ENCODE measurements at regions not wholly inside any gene's neighbourhood (a gene's known extent, or its start where the extent isn't known, plus 50 kb on each side); places are given as distances from the start of the nearest gene placed in this dataset.

- DNase-seq (ENCODE audit: low read depth) = no peak
Observed at GRCh38 chr13:102993348-102993747, 72.9 kb downstream of the SLC10A2 start.

GRCh38 chr13:102984210-102984609, 82.0 kb downstream of the SLC10A2 start:
- no peak for DNase-seq (ENCODE audit: low read depth)

GRCh38 chr13:102983496-102983895, 82.7 kb downstream of the SLC10A2 start:
- DNase-seq (ENCODE audit: low read depth) = no peak

- DNase-seq (ENCODE audit: low read depth) = no peak
Observed at GRCh38 chr13:102980331-102980982, 85.8 kb downstream of the SLC10A2 start.

- peak; percentile 2 for DNase-seq (ENCODE audit: low read depth)
Observed at GRCh38 chr13:102978168-102978567, 88.0 kb downstream of the SLC10A2 start.

GRCh38 chr13:102977471-102977870, 88.7 kb downstream of the SLC10A2 start:
- DNase-seq (ENCODE audit: low read depth) = no peak

GRCh38 chr13:102974317-102975087, 91.7 kb downstream of the SLC10A2 start:
- no peak for DNase-seq (ENCODE audit: low read depth)

GRCh38 chr13:102972191-102972590, 94.0 kb downstream of the SLC10A2 start:
- DNase-seq (ENCODE audit: low read depth) = no peak

GRCh38 chr13:102970542-102970941, 95.7 kb downstream of the SLC10A2 start:
- DNase-seq (ENCODE audit: low read depth) = no peak

GRCh38 chr13:102968572-102969228, 97.5 kb downstream of the SLC10A2 start:
- DNase-seq (ENCODE audit: low read depth) = no peak

GRCh38 chr13:102965802-102966201, 100.4 kb downstream of the SLC10A2 start:
- no peak for DNase-seq (ENCODE audit: low read depth)

- DNase-seq (ENCODE audit: low read depth) = no peak
Observed at GRCh38 chr13:102962430-102962829, 103.8 kb downstream of the SLC10A2 start.

- DNase-seq (ENCODE audit: low read depth) = no peak
Observed at GRCh38 chr13:102960959-102961358, 105.3 kb downstream of the SLC10A2 start.

GRCh38 chr13:102956449-102956848, 109.8 kb downstream of the SLC10A2 start:
- no peak for DNase-seq (ENCODE audit: low read depth)

- DNase-seq (ENCODE audit: low read depth) = no peak
Observed at GRCh38 chr13:102954350-102954749, 108.5 kb downstream of the ERCC5 start.

- DNase-seq (ENCODE audit: low read depth) = no peak
Observed at GRCh38 chr13:102951808-102952207, 106.0 kb downstream of the ERCC5 start.

GRCh38 chr13:102947745-102948405, 102.0 kb downstream of the ERCC5 start:
- DNase-seq (ENCODE audit: low read depth) = no peak

GRCh38 chr13:102945886-102946285, 100.1 kb downstream of the ERCC5 start:
- no peak for DNase-seq (ENCODE audit: low read depth)

- no peak for DNase-seq (ENCODE audit: low read depth)
Observed at GRCh38 chr13:102945324-102945815, 99.5 kb downstream of the ERCC5 start.

- no peak for DNase-seq (ENCODE audit: low read depth)
Observed at GRCh38 chr13:102944821-102945220, 99.0 kb downstream of the ERCC5 start.

GRCh38 chr13:102940770-102941169, 94.9 kb downstream of the ERCC5 start:
- no peak for DNase-seq (ENCODE audit: low read depth)

GRCh38 chr13:102940143-102940542, 94.3 kb downstream of the ERCC5 start:
- DNase-seq (ENCODE audit: low read depth) = no peak

All from GM04503 (cell line).